Keratinocyte (primary cell): ENCODE measurements at regions not wholly inside any gene's neighbourhood (a gene's known extent, or its start where the extent isn't known, plus 50 kb on each side); places are given as distances from the start of the nearest gene placed in this dataset.

Experiments used
- EZH2 ChIP-seq: IDR thresholded peaks from one replicate; pipeline ENCODE4 v1.6.1; 2012; ENCODE audit warnings: inconsistent platforms, mild to moderate bottlenecking, low read length, moderate library complexity
- TF ChIP-seq, protein P1 (sequence below), 3 experiments: IDR thresholded peaks in 1 of 3; conservative IDR thresholded peaks in 1 of 3; optimal IDR thresholded peaks in 1 of 3; 2 replicates in 2 of 3; 3 replicates in 1 of 3; pipeline versions ENCODE3 to v1.5.1; 2011; ENCODE audit warnings: low read length in 3 of 3, mild to moderate bottlenecking in 3 of 3, moderate library complexity in 2 of 3, control low read depth in 1 of 3, inconsistent platforms in 1 of 3; ENCODE audit not compliant: insufficient read depth in 2 of 3; ENCODE audit errors: extremely low read depth in 1 of 3

GRCh38 chr6:80434691-80435350 is 328.4 kb downstream of the BCKDHB start:
- no peak for TF ChIP-seq EZH2
- TF ChIP-seq, protein P1, sequence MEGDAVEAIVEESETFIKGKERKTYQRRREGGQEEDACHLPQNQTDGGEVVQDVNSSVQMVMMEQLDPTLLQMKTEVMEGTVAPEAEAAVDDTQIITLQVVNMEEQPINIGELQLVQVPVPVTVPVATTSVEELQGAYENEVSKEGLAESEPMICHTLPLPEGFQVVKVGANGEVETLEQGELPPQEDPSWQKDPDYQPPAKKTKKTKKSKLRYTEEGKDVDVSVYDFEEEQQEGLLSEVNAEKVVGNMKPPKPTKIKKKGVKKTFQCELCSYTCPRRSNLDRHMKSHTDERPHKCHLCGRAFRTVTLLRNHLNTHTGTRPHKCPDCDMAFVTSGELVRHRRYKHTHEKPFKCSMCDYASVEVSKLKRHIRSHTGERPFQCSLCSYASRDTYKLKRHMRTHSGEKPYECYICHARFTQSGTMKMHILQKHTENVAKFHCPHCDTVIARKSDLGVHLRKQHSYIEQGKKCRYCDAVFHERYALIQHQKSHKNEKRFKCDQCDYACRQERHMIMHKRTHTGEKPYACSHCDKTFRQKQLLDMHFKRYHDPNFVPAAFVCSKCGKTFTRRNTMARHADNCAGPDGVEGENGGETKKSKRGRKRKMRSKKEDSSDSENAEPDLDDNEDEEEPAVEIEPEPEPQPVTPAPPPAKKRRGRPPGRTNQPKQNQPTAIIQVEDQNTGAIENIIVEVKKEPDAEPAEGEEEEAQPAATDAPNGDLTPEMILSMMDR (optimal IDR thresholded peaks at IDR 0.05 in 1 of 3, IDR thresholded peaks at IDR 0.05 in 1 of 3, conservative IDR thresholded peaks at IDR 0.05 in 1 of 3; ENCODE audit: extremely low read depth in 1 of 3, insufficient read depth in 2 of 3, low read length in 3 of 3): no peak
